HG02840 (cell line): ENCODE measurements at regions not wholly inside any gene's neighbourhood (a gene's known extent, or its start where the extent isn't known, plus 50 kb on each side); places are given as distances from the start of the nearest gene placed in this dataset.
A peak's percentile ranks its signal among the peaks of the same experiment; 100 is the strongest.

Experiments used
- ATAC-seq: cut with Tn5 transposase; IDR thresholded peaks from one replicate; pipeline ENCODE4 v1.9.1; 2021; ENCODE audit warnings: mild to moderate bottlenecking, moderate library complexity, moderate number of reproducible peaks; ENCODE audit not compliant: unreplicated experiment, low FRiP score

DNA sequence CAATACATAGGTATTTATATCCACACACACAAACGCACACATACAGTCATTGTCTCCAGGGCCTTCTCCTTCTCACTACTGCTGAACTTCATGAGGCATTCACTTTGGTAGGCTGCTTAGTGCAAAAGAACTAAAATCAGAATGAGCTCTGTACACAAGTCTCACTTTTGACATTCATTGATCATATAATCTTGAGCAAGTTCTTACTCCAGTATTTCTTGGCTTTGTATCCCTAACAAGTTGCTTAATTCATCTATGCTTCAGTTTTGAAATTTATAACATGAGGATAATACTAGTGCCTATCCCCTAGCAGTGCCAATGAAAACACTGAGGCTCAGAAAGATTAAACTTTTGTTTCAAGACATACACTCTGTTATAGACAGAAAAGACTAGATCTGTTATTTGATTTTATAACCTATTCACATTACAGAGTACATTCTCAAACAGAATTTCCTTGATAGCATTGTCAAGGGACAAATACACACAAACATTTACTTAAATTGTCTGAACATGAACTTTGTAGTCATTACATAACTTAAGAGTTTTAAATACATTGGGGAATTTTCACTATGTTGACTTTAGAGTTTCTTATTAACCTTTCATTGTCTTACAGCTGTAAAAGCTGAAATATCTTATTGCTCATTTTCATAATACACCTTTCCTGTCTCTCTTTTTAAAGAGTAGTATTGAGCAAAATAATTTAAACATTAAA, 55.0 kb upstream of the SI start:
- ATAC-seq: peak; percentile 75

DNA sequence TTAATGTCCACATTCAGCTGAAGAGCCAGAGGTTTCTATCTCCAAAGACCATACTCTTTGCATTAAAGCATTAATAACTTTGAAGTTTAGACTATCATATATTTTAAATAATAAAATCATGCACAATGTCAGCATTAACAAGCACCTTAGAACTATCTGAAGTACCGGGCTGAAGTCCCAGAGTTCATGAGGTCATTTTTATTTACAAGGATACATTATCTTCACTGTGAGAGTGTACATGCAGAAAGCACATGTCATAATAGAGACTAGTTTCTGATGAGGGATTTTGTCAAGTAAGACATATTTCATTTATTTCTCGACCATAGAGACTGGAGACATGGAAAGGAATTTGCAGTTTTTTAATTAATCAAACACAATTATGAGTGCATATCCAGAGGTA, 52.4 kb upstream of the SI start:
- ATAC-seq: no peak

DNA sequence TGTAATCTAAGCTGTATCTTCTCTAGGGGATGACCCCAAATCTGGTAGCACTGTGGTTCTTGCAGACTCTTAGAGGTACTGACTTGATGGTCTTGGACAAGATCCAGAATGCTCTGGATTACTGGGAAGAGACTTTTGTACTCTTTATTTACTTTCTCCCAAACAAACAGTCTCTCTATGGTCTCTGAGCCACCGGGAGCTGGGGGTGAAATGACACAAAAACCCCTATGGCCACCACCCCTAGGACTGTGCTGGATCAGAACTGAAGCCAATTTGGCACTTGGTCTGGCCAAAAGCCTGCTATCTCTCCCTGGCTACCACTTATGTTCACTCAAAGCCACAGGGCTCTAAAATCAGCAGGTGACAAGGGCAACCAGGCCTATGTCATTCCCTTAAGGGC, 50.2 kb upstream of the SI start:
- ATAC-seq: no peak
